Thyroid gland (tissue), 4 donors: ENCODE measurements at regions not wholly inside any gene's neighbourhood (a gene's known extent, or its start where the extent isn't known, plus 50 kb on each side); places are given as distances from the start of the nearest gene placed in this dataset.
"Not testable (repeated sequence)": the region's sequence is repeated elsewhere in the genome, so short reads cannot be mapped to it uniquely, and the experiment has no call there.

Experiments used
- DNase-seq, 2 donors: peaks; one replicate each; pipeline ENCODE4 v3.0.0-alpha.2; 2019
- H3K27ac ChIP-seq, 3 donors: fragments of 200-600 bp; sonication (generic); 1 replicate in 2 of 3; 2 replicates in 1 of 3; pipeline ENCODE4 v1.5.1; 2016 to 2019; ENCODE audit warnings: mild to moderate bottlenecking in 1 of 3, moderate library complexity in 1 of 3
- H3K27me3 ChIP-seq: fragments of 200-600 bp; sonication (generic); one replicate; pipeline ENCODE4 v1.5.1; 2019
- H3K36me3 ChIP-seq, 2 donors: fragments of 200-600 bp; sonication (generic); one replicate each; pipeline ENCODE4 v1.5.1; 2016 to 2019
- H3K4me1 ChIP-seq, 2 donors: fragments of 200-600 bp; sonication (generic); one replicate each; pipeline ENCODE4 v1.5.1; 2017 to 2019
- H3K4me3 ChIP-seq, 3 donors: fragments of 200-600 bp; sonication (generic); replicated peaks in 1 of 3; 1 replicate in 2 of 3; 2 replicates in 1 of 3; pipeline ENCODE4 v1.5.1; 2016; ENCODE audit warnings: mild to moderate bottlenecking in 1 of 3
- H3K9me3 ChIP-seq: fragments of 200-600 bp; sonication (generic); one replicate; pipeline ENCODE4 v1.5.1; 2017
- POLR2A ChIP-seq, 2 donors: fragments of 450-650 bp; IDR thresholded peaks; one replicate each; pipeline ENCODE4 v1.6.1; 2017; ENCODE audit warnings: antibody characterized with exemption in 2 of 2, mild to moderate bottlenecking in 2 of 2, moderate library complexity in 1 of 2
- WGBS, 2 donors: methylation state at CpG; one replicate each; pipeline ENCODE4 v1.1.5; 2017; 5-methylcytosine and 5-hydroxymethylcytosine counted together
- intact Hi-C: fragments of 100-400 bp; cut with DNase I; formaldehyde crosslinking; loops from one replicate; pipeline ENCODE4 v1.15.1; 2023
- TF ChIP-seq, protein P1 (sequence below), 6 experiments: fragments of 200-600 bp in 3 of 6; fragments of 450-650 bp in 3 of 6; sonication (generic) in 3 of 6; IDR thresholded peaks; one replicate each; pipeline ENCODE4 v1.5.1; 2016 to 2019; ENCODE audit warnings: antibody characterized with exemption in 6 of 6, mild to moderate bottlenecking in 2 of 6, inconsistent platforms in 1 of 6, moderate library complexity in 1 of 6

DNA sequence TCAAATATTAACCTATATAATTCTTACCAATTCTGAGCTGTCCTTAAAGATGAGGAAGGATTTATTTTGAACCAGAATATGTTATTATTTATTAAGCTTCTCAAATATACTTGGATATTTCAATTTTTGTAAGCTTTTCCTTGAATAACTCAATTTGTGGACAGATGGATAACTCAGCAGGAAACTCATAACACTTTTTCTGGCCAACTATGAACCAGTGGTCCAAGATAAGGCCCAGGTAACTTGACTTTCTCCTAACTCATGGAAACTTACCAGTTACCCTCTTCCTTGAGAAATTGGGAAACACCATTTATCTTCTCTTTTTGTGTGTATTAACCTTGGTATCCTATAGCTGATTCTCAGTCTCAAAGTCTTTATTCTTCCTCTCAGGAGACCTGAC, 427.5 kb upstream of the SYNCRIP start:
- no peaks in the 10 kb centered on the region for H3K9me3 ChIP-seq
- no peaks in the 10 kb centered on the region for H3K36me3 ChIP-seq
- H3K27ac ChIP-seq: no peak overlapping the region
- no peak for DNase-seq
- TF ChIP-seq POLR2A (IDR thresholded peaks at IDR 0.05): no peak
- TF ChIP-seq, protein P1, sequence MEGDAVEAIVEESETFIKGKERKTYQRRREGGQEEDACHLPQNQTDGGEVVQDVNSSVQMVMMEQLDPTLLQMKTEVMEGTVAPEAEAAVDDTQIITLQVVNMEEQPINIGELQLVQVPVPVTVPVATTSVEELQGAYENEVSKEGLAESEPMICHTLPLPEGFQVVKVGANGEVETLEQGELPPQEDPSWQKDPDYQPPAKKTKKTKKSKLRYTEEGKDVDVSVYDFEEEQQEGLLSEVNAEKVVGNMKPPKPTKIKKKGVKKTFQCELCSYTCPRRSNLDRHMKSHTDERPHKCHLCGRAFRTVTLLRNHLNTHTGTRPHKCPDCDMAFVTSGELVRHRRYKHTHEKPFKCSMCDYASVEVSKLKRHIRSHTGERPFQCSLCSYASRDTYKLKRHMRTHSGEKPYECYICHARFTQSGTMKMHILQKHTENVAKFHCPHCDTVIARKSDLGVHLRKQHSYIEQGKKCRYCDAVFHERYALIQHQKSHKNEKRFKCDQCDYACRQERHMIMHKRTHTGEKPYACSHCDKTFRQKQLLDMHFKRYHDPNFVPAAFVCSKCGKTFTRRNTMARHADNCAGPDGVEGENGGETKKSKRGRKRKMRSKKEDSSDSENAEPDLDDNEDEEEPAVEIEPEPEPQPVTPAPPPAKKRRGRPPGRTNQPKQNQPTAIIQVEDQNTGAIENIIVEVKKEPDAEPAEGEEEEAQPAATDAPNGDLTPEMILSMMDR (IDR thresholded peaks at IDR 0.05): no peak
- no peaks in the 10 kb centered on the region for H3K4me1 ChIP-seq
- H3K4me3 ChIP-seq: no peak overlapping the region
- intact Hi-C loops: no loop called here
- H3K27me3 ChIP-seq: no peaks in the 10 kb centered on the region

DNA sequence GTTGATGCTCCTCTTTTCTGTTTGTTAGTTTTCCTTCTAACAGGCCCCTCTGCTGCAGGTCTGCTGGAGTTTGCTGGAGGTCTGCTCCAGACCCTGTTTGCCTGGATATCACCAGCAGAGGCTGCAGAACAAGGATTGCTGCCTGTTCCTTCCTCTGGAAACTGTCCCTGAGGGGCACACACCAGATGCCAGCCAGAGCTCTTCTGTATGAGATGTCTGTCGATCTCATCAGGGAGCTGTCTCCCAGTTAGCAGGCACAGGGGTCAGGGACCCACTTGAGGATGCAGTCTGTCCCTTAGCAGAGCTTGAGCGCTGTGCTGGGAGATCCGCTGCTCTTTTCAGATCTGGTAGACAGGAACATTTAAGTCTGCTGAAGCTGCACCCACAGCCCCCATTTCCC, 422.3 kb upstream of the SYNCRIP start:
- H3K36me3 ChIP-seq, intact Hi-C loops, H3K27ac ChIP-seq, H3K4me1 ChIP-seq, H3K27me3 ChIP-seq, H3K4me3 ChIP-seq, DNase-seq, H3K9me3 ChIP-seq: not testable (repeated sequence)
- WGBS, 2 donors: 98% methylated on average over 3 of the region's 3 CpGs; no CpG with 5 or more reads in 1 of the 2 donors

DNA sequence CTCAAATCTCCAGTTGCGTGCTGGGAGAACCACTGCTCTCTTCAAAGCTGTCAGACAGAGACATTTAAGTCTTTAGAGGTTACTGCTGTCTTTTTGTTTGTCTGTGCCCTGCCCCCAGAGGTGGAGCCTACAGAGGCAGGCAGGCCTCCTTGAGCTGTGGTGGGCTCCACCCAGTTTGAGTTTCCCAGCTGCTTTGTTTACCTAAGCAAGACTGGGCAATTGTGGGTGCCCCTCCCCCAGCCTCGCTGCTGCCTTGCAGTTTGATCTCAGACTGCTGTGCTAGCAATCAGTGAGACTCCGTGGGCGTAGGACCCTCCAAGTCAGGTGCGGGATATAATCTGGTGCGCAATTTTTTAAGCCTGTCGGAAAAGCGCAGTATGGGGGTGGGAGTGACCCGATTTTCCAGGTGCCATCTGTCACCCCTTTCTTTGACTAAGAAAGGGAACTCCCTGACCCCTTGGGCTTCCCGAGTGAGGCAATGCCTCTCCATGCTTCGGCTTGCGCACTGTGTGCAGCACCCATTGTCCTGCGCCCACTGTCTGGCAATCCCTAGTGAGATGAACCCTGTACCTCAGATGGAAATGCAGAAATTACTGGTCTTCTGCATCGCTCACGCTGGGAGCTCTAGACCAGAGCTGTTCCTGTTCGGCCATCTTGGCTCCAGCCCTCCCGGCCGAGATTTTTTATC, 414.8 kb upstream of the SYNCRIP start:
- peak in 1 of 2 donors; percentile 3 for DNase-seq
- H3K27ac ChIP-seq, intact Hi-C loops, H3K4me3 ChIP-seq, H3K9me3 ChIP-seq, H3K27me3 ChIP-seq, H3K4me1 ChIP-seq, H3K36me3 ChIP-seq: not testable (repeated sequence)
- 79 to 84% methylated on average over 16 to 18 of the region's 18 CpGs for WGBS, 2 donors

DNA sequence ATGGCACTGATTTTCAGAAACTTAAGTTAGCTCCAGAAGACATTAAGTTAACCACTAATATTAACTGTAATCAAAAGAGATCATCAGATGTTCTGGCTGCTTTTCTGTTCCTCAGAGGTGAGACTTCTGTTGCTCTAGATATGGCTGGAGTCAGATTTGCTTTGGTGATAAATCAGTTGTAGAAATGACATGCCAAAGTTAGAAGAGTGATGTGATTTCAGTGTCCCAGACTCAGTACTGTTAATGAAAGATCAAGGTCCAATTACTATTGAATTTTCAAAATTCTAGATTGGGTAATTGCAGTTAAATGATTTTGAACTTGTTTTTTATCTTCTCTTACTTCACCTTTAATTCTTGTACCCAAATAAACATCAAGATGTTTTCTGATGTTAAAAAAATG, 402.4 kb upstream of the SYNCRIP start:
- TF ChIP-seq, protein P1 (IDR thresholded peaks at IDR 0.05): no peak
- TF ChIP-seq POLR2A (IDR thresholded peaks at IDR 0.05): no peak
- no peak for DNase-seq
- no peak overlapping the region for H3K4me3 ChIP-seq
- H3K4me1 ChIP-seq: no peaks in the 10 kb centered on the region
- H3K27ac ChIP-seq: no peak overlapping the region
- intact Hi-C loops: no loop called here
- no peaks in the 10 kb centered on the region for H3K27me3 ChIP-seq
- H3K36me3 ChIP-seq: no peaks in the 10 kb centered on the region
- H3K9me3 ChIP-seq: no peaks in the 10 kb centered on the region

DNA sequence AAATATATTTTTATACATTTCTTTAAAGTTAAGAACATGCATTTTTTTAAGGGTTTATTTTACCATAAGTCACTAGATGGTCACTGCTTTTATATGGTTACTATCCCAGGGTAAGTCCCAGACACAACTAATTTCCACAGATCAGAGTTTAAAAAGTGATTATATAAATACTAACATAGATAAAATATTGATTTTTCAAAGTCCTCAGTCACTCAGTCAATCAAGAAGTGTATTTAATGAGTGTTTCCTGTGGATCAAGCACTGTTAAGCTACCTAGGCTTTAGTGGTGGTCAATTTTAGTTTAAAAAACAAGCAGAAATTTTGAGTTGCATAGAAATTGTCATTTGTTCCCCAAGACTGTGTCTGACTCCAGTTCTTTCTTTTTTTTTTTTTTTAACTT, 399.5 kb upstream of the SYNCRIP start:
- intact Hi-C loops: no loop called here
- no peak overlapping the region for H3K27ac ChIP-seq
- H3K9me3 ChIP-seq: no peaks in the 10 kb centered on the region
- no peak for DNase-seq
- TF ChIP-seq POLR2A (IDR thresholded peaks at IDR 0.05): no peak
- TF ChIP-seq, protein P1 (IDR thresholded peaks at IDR 0.05): no peak
- H3K4me1 ChIP-seq: no peaks in the 10 kb centered on the region
- H3K27me3 ChIP-seq: no peaks in the 10 kb centered on the region
- H3K36me3 ChIP-seq: no peaks in the 10 kb centered on the region
- no peak overlapping the region for H3K4me3 ChIP-seq

DNA sequence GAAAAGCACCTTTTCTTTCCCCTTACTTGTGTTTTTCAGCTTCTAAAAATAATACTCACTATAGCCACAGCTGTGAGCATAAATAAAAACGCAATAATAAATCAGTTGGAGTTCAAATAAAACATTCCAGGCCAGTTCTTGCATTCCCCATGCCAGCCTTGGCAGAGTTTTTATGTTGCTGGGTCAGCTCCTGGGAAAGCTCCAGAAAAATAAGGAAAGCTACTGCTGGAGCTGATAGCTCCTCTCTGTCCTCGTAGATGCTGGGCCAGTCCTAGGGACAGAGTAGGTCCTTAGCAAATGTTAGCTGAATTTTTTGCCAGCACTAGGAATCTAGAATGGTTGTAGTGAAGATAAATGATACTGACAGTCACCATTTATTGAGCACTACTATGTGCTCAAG, 389.0 kb upstream of the SYNCRIP start:
- Histone ChIP-seq H3K9me3 (no peaks in the 10 kb centered on the region), H3K4me1 (peaks cover 0 to 5% of the 10 kb centered on the region in 2 donors), H3K4me3 (no peak overlapping the region), H3K36me3 (no peaks in the 10 kb centered on the region), H3K27me3 (no peaks in the 10 kb centered on the region), H3K27ac (no peak overlapping the region)
- DNase-seq: peak in 1 of 2 donors; percentile 3
- WGBS, 2 donors: 50 to 53% methylated on average over 2 of the region's 2 CpGs
- TF ChIP-seq POLR2A (IDR thresholded peaks at IDR 0.05): no peak
- TF ChIP-seq, protein P1 (IDR thresholded peaks at IDR 0.05): no peak
- intact Hi-C loops: no loop called here
